ENCODE measurements at regions not wholly inside any gene's neighbourhood (a gene's known extent, or its start where the extent isn't known, plus 50 kb on each side); places are given as distances from the start of the nearest gene placed in this dataset.

DNA sequence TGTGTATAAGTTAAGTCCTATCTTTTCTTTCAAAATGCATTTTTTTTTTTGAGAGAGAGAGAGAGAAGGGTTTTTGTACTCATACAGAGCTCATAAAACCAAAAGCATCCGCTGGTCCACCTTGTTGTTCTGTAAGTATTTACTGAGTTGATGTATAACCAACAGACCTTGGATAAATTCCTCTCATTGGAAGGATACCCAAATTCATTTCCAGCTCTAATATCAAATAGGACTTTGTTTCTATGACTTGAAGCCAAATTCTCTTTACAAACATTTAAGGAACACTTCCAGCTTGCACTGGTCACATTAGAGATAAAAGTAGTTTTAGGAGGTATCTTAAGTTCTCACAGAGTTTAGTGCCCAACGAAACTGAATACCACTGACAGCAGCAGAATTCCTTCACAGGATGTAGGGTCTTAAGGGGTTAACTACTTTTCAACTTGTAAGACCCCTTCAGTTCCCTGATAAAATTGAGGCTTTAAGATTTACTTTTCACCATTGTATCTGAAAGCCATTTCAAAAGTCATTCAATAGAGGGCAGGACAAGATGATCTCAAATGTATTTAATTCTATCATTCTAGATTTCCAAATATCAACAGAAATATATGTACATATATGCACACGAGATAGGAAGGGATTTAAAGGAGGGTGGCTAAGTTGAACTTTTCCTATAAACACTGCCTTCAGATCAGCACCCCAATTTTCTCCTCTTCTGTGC lies 1398.5 kb upstream of the CELF4 start:
- no peak for DNase-seq

- no peak for DNase-seq
Measured at GRCh38 chr18:38961880-38962279, 1396.3 kb upstream of the CELF4 start.

GRCh38 chr18:38957736-38958135 lies 1392.1 kb upstream of the CELF4 start:
- no peak for DNase-seq

- DNase-seq = no peak
Measured at GRCh38 chr18:38956068-38956467, 1390.5 kb upstream of the CELF4 start.

- no peak for DNase-seq
Measured at GRCh38 chr18:38951633-38952032, 1386.0 kb upstream of the CELF4 start.

DNA sequence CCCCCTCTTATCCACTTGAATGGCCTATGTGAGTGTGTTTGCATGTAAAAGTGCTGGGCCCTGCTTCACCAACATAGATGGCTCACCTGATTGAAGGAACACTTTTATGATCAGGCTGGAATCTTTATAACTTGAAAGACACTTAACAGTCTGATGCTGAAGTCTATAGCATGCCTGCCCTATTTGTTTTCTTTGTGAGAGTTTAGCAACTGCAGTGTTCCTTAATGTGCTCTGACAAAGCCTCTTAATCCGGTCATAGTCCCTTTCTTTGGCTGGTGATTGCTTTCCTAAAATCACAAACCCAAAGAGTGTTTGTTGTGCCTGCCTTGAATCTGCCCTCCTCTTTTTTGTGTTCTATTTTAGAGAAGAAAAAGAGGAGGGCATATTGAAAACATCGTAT lies 1382.8 kb upstream of the CELF4 start:
- DNase-seq = no peak

- no peak for DNase-seq
Measured at GRCh38 chr18:38944446-38945024, 1378.9 kb upstream of the CELF4 start.

GRCh38 chr18:38941711-38942561 lies 1376.3 kb upstream of the CELF4 start:
- DNase-seq = no peak

DNA sequence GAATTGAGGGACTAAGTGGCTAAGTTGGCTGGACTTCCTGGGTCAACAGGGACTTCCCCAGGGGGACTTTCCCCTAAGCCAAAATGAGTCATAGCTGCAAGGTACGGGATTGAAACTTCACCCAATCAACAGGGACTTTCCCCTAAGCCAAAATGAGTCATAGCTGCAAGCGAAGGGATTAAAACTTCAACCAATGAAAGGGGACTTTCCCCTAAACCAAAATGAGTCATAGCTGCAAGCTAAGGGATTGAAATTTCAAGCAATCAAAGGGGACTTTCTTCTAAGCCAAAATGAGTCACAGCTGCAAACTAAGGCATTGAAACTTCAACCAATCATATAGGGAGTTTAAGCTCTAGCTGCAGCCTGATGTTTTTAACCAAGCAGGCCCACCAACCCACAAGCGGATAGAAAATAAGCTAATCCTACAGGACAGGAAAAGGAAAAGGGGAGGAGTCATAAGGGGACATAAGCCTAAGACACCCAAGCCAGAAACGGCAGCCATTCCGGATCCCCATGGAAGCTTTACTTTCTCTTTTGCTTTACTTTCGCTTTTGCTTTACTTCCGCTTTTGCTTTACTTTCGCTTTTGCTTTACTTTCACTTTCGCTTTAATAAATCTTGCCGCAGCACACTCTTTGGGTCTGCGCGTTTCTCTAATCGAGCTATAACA lies 1375.4 kb upstream of the CELF4 start:
- DNase-seq = peak; percentile 88 to 96

- peak; percentile 25 to 32 for DNase-seq
Measured at GRCh38 chr18:38940475-38940862, 1374.9 kb upstream of the CELF4 start.

DNA sequence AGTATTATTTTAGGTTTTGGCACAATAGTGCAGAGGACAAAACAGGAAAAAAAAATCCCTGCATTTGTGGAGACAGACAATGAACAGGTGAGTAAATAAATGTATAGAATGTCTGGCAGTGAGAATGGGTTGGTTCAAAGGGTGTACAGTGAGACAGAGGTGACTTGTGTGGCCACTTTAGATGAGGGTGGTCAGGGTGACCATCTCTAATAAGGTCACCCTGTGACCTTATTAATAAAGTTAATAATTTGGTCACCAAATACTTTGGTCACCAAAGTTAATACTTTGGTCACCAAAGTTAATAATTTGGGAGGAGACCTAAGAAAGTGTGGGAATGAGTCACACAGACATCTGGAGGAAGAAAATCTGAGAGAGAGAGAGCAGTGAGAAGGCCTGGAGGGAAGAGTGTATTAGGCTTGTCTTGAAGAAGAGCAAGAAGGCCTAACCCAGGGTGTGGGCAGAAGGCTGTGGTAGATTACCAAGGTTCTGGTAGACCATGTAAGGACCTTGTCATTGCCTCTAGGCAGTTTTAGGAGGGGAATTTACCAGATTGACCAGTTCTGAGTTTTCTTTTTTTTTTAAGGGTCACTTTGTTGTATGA lies 1368.4 kb upstream of the CELF4 start:
- no peak for DNase-seq

DNA sequence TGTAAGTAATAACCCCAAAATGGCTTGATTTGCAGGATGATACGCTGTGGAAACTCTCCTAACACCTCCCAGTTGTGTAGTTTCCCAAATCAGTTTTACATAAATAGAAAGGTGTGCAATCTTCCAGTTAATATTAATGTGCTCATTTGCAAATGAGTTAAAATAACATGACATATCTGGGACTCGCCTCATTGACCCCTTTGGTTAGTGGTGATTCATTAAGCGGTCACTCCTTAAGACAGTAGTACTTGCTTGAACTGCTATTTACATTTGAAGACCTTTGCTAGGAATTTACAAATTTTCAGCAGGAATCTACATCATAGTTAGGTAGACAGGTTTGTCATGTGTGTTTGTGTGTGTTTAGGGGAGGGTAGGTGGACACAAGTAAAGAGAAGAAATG lies 1367.7 kb upstream of the CELF4 start:
- no peak for DNase-seq

GRCh38 chr18:38932752-38933151 lies 1367.2 kb upstream of the CELF4 start:
- DNase-seq = no peak

DNA sequence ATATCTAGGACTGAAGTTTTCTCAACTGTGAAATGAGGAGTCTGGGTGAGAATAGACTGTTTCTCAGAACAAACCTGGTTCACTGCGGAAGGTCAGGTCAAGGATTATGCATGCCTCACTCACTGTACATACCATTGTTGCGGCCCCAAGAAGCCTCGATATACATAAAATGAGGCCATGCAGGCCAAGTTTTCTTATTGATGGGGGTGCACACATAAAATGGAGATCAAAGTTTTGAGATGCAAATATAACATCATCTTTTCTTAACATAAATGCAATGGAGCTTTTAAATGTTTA lies 1366.1 kb upstream of the CELF4 start:
- DNase-seq = no peak

- DNase-seq = no peak
Measured at GRCh38 chr18:38930881-38931753, 1365.5 kb upstream of the CELF4 start.

GRCh38 chr18:38923540-38923939 lies 1357.9 kb upstream of the CELF4 start:
- DNase-seq = no peak

DNA sequence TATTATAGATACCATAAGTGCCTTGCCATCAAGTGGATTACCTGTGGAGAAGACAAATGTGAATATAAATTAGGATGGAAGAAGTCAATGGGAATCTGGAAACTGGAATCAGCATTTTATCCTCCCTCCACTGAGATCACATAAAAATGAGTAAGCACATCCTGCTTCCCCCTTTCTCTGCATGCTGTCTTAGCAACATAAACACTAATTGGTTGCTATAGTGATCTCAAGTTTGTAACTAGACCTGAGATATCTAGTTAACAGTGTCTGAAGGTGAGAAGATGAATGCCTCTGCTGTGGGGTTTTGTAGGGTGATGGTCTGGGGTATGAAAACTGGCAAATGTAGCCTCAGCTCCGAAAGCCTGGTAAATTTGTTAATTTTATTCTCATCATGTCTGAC lies 1357.5 kb upstream of the CELF4 start:
- DNase-seq = no peak

DNA sequence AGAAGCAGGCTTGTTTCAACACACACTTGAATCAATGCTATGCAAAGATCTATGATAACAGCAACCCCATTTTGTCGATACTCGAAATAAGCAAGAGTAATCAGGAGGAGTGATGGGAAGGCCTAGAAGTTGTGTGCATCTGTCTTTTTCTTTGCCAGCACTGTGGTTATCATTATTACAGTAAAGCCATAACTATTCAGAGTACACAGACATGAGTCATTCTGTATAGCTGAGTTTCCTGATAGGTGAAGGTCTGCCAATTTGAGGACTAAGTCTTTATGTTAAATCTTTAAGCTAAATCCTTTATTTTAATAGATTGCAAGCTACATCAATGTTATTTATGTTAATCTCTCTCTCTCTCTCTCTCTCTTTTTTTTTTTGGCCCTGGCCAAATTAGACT lies 1344.4 kb upstream of the CELF4 start:
- no peak for DNase-seq

- DNase-seq = no peak
Measured at GRCh38 chr18:38902796-38903195, 1337.2 kb upstream of the CELF4 start.

DNA sequence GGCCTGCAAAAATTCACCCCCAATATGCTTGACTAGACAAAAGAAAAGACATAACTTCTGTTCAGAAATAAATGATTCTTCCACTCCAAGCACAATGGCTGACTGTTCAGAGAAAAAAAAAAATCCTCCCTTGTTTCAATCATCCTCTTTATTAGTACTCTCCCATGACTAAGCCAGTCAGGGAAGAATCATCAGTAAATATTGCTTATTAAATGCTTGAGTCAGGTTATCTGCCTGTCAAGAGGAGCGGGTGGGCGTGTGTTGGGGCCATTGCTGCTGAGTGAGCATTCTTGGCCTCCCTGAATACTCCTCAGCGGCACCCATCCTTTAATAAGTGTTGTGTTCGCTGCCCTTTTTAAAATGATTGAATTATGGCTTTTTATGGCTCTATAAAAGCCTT lies 1334.8 kb upstream of the CELF4 start:
- no peak for DNase-seq

DNA sequence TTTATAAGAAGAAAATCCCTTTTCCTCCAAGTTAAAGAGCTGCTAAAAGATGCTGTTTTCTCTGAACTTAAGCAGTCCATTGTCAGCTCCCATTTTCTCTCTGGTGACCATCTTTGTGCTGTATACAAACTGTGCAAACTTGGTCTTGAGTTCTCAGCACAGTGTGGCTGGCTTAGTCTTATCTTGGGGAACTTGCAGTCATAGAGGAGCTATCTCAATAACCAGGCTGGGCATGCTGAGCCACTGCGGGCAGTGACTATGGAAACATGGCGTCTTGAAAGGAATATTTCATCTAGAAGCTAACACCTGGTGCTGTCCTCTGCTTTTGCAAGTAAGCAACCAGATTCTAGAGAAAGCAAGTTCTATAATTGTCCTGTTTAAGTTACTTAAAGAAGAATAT lies 1334.4 kb upstream of the CELF4 start:
- no peak for DNase-seq

DNA sequence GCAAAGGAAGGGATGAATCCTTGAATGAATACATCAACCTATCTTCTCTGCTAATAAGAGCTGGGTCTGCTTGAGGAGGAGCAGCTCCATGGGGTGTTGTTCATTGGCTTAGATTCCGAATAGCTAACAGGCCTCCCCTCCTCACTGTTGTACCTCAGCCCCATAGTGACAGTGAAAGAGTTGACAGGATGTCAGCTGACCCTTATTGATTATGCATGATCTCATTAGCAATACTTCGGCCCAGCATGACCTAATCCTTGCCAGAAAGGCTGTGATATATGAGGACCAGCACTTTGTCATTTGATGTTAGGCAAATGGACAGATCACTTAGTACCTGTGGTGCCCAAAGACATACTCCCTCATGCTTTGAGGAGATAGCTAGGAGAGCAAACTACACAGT lies 1333.7 kb upstream of the CELF4 start:
- no peak for DNase-seq

All from inflammatory macrophage treated with lipopolysaccharide for 1 hour (primary cell).